Fibroblast of lung (primary cell): ENCODE measurements at regions not wholly inside any gene's neighbourhood (a gene's known extent, or its start where the extent isn't known, plus 50 kb on each side); places are given as distances from the start of the nearest gene placed in this dataset.

Experiments used
- DNase-seq, 2 donors: peaks; one replicate each; pipeline versions ENCODE4 v3.0.0 to v3.0.0-alpha.2; 2010; ENCODE audit warnings: low read depth in 2 of 2
- H2AFZ ChIP-seq: 2 replicates; pipeline ENCODE4 v1.5.1; 2012; ENCODE audit warnings: low read length, control low read depth, inconsistent platforms
- H3K27ac ChIP-seq: 2 replicates; pipeline ENCODE4 v1.5.1; 2011; ENCODE audit warnings: low read length, control low read depth; ENCODE audit not compliant: insufficient read depth
- H3K27me3 ChIP-seq: 2 replicates; pipeline ENCODE4 v1.5.1; 2011; ENCODE audit warnings: mild to moderate bottlenecking, low read length; ENCODE audit not compliant: control insufficient read depth, insufficient read depth
- H3K36me3 ChIP-seq: 2 replicates; pipeline ENCODE4 v1.5.1; 2011; ENCODE audit warnings: low read length; ENCODE audit not compliant: control insufficient read depth, insufficient read depth
- H3K4me1 ChIP-seq: 2 replicates; pipeline ENCODE4 v1.5.1; 2011; ENCODE audit warnings: low read length; ENCODE audit not compliant: control insufficient read depth, insufficient read depth; ENCODE audit errors: extremely low read depth
- H3K4me2 ChIP-seq: 2 replicates; pipeline ENCODE4 v1.5.1; 2011; ENCODE audit warnings: low read length, control low read depth; ENCODE audit not compliant: insufficient read depth; ENCODE audit errors: extremely low read depth
- H3K4me3 ChIP-seq, 4 experiments: fragments of 200-600 bp in 1 of 4; sonication (generic) in 1 of 4; replicated peaks in 1 of 4; 2 replicates each; pipeline ENCODE4 v1.5.1; 2011 to 2016; ENCODE audit warnings: low read length in 4 of 4, low read depth in 3 of 4, mild to moderate bottlenecking in 3 of 4, control low read depth in 2 of 4, inconsistent platforms in 1 of 4, mixed read lengths in 1 of 4; ENCODE audit not compliant: insufficient read depth in 1 of 4; ENCODE audit errors: control extremely low read depth in 1 of 4
- H3K79me2 ChIP-seq: 2 replicates; pipeline ENCODE4 v1.5.1; 2012; ENCODE audit warnings: mild to moderate bottlenecking, low read length, inconsistent platforms; ENCODE audit not compliant: control insufficient read depth, insufficient read depth
- H3K9ac ChIP-seq: 2 replicates; pipeline ENCODE4 v1.5.1; 2011; ENCODE audit warnings: mild to moderate bottlenecking, low read length, control low read depth; ENCODE audit not compliant: insufficient read depth
- H3K9me3 ChIP-seq: 2 replicates; pipeline ENCODE4 v1.5.1; 2012; ENCODE audit warnings: low read depth, low read length; ENCODE audit not compliant: control insufficient read depth, insufficient read depth
- H4K20me1 ChIP-seq: 2 replicates; pipeline ENCODE4 v1.5.1; 2011; ENCODE audit warnings: low read length; ENCODE audit not compliant: control insufficient read depth, insufficient read depth; ENCODE audit errors: extremely low read depth
- EZH2 ChIP-seq: IDR thresholded peaks from 2 replicates; pipeline ENCODE4 v1.5.1; 2012; ENCODE audit warnings: low read length, control low read depth, mild to moderate bottlenecking; ENCODE audit errors: missing control alignments
- TF ChIP-seq, protein P1 (sequence below), 2 donors: IDR thresholded peaks in 1 of 2; conservative IDR thresholded peaks in 1 of 2; 1 replicate in 1 of 2; 2 replicates in 1 of 2; pipeline ENCODE4 v1.5.1; 2011 to 2012; ENCODE audit warnings: low read length in 2 of 2, control low read depth in 1 of 2, inconsistent platforms in 1 of 2, low read depth in 1 of 2, mild to moderate bottlenecking in 1 of 2

- H4K20me1 ChIP-seq: no peaks in the 10 kb centered on the region
- no peaks in the 10 kb centered on the region for H3K36me3 ChIP-seq
- no peak overlapping the region for H3K27ac ChIP-seq
- DNase-seq: no peak
- no peaks in the 10 kb centered on the region for H3K27me3 ChIP-seq
- H3K4me2 ChIP-seq: no peak overlapping the region
- TF ChIP-seq EZH2: no peak
- TF ChIP-seq, protein P1, sequence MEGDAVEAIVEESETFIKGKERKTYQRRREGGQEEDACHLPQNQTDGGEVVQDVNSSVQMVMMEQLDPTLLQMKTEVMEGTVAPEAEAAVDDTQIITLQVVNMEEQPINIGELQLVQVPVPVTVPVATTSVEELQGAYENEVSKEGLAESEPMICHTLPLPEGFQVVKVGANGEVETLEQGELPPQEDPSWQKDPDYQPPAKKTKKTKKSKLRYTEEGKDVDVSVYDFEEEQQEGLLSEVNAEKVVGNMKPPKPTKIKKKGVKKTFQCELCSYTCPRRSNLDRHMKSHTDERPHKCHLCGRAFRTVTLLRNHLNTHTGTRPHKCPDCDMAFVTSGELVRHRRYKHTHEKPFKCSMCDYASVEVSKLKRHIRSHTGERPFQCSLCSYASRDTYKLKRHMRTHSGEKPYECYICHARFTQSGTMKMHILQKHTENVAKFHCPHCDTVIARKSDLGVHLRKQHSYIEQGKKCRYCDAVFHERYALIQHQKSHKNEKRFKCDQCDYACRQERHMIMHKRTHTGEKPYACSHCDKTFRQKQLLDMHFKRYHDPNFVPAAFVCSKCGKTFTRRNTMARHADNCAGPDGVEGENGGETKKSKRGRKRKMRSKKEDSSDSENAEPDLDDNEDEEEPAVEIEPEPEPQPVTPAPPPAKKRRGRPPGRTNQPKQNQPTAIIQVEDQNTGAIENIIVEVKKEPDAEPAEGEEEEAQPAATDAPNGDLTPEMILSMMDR (conservative IDR thresholded peaks at IDR 0.05 in 1 of 2, IDR thresholded peaks at IDR 0.05 in 1 of 2; ENCODE audit: low read depth in 1 of 2, low read length in 2 of 2): no peak
- no peaks in the 10 kb centered on the region for H3K79me2 ChIP-seq
- no peak overlapping the region for H2AFZ ChIP-seq
- H3K9ac ChIP-seq: no peak overlapping the region
- no peak overlapping the region for H3K4me3 ChIP-seq
- H3K9me3 ChIP-seq: no peaks in the 10 kb centered on the region
- no peaks in the 10 kb centered on the region for H3K4me1 ChIP-seq
Observed at GRCh38 chr12:47530050-47530449, 175.8 kb downstream of the RPAP3 start.

- no peaks in the 10 kb centered on the region for H4K20me1 ChIP-seq
- H3K79me2 ChIP-seq: no peaks in the 10 kb centered on the region
- peak in 1 of 2 donors; percentile 61 for DNase-seq
- H3K4me3 ChIP-seq: no peak overlapping the region
- no peak overlapping the region for H3K27ac ChIP-seq
- no peaks in the 10 kb centered on the region for H3K4me1 ChIP-seq
- no peak overlapping the region for H3K4me2 ChIP-seq
- TF ChIP-seq, protein P1 (conservative IDR thresholded peaks at IDR 0.05 in 1 of 2, IDR thresholded peaks at IDR 0.05 in 1 of 2; ENCODE audit: low read depth in 1 of 2, low read length in 2 of 2): no peak
- TF ChIP-seq EZH2: no peak
- H2AFZ ChIP-seq: no peak overlapping the region
- no peaks in the 10 kb centered on the region for H3K9me3 ChIP-seq
- no peaks in the 10 kb centered on the region for H3K27me3 ChIP-seq
- H3K9ac ChIP-seq: no peak overlapping the region
- H3K36me3 ChIP-seq: no peaks in the 10 kb centered on the region
Observed at GRCh38 chr12:47527816-47528215, 178.0 kb downstream of the RPAP3 start.

GRCh38 chr12:47520029-47520428 lies 185.8 kb downstream of the RPAP3 start:
- H4K20me1 ChIP-seq: no peaks in the 10 kb centered on the region
- no peak for DNase-seq
- H3K27me3 ChIP-seq: no peaks in the 10 kb centered on the region
- H3K9ac ChIP-seq: no peak overlapping the region
- H3K27ac ChIP-seq: no peak overlapping the region
- H3K4me3 ChIP-seq: no peak overlapping the region
- no peaks in the 10 kb centered on the region for H3K9me3 ChIP-seq
- no peak overlapping the region for H2AFZ ChIP-seq
- H3K79me2 ChIP-seq: no peaks in the 10 kb centered on the region
- no peaks in the 10 kb centered on the region for H3K4me1 ChIP-seq
- no peak for TF ChIP-seq EZH2
- H3K4me2 ChIP-seq: no peak overlapping the region
- no peaks in the 10 kb centered on the region for H3K36me3 ChIP-seq

DNA sequence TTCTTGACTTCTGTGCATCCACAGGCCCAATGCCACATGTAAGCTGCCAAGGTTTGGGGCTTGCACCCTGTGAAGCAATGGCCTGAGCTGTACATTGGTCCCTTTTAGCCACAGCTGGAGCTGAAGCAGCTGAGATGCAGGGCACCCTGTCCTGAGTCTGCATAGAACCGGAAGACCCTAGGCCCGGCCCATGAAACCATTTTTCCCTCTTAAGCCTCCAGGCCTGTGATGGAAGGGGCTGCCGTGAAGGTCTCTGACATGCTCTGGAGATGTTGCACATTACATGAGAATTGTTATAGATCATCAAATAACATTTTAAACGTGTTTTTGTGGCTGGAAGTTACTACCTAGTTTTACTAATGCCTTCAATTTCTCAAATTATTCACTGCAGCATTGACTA lies 188.7 kb downstream of the RPAP3 start:
- Histone ChIP-seq H2AFZ (no peak overlapping the region), H3K9me3 (no peaks in the 10 kb centered on the region), H3K4me1 (no peaks in the 10 kb centered on the region), H3K27me3 (no peaks in the 10 kb centered on the region), H3K36me3 (no peaks in the 10 kb centered on the region), H3K79me2 (no peaks in the 10 kb centered on the region), H4K20me1 (no peaks in the 10 kb centered on the region), H3K4me3 (no peak overlapping the region), H3K4me2 (no peak overlapping the region), H3K27ac (no peak overlapping the region), H3K9ac (no peak overlapping the region)
- no peak for TF ChIP-seq EZH2
- TF ChIP-seq, protein P1 (conservative IDR thresholded peaks at IDR 0.05 in 1 of 2, IDR thresholded peaks at IDR 0.05 in 1 of 2; ENCODE audit: low read depth in 1 of 2, low read length in 2 of 2): no peak
- DNase-seq: no peak
